ENCODE measurements at regions not wholly inside any gene's neighbourhood (a gene's known extent, or its start where the extent isn't known, plus 50 kb on each side); places are given as distances from the start of the nearest gene placed in this dataset.
"Not testable (repeated sequence)": the region's sequence is repeated elsewhere in the genome, so short reads cannot be mapped to it uniquely, and the experiment has no call there.

- not testable (repeated sequence) for TF ChIP-seq CTCF (conservative IDR thresholded peaks at IDR 0.05; ENCODE audit: low read depth, low read length); EZH2phosphoT487 (IDR thresholded peaks at IDR 0.05; ENCODE audit: borderline replicate concordance, low read length)
Observed at GRCh38 chr7:150000780-150001599, 127.2 kb downstream of the ATP6V0E2 start.

Measured in PC-3 (cell line).